Activated CD8-positive, alpha-beta memory T cell treated with anti-CD3 and anti-CD28 coated beads, Interleukin-2, amount 10 ng/mL, durations not matched to agents 7 days and 5 days (primary cell): ENCODE measurements at regions not wholly inside any gene's neighbourhood (a gene's known extent, or its start where the extent isn't known, plus 50 kb on each side); places are given as distances from the start of the nearest gene placed in this dataset.

Experiments used
- ATAC-seq: fragments of 150-1000 bp; cut with Tn5 transposase; one replicate; pipeline ENCODE4 v1.10.0; 2021; ENCODE audit warnings: moderate library complexity
- CTCF ChIA-PET: fragments of 350-600 bp; sonication (Branson Sonifier 250); formaldehyde crosslinking; loops from one replicate; lab custom pipeline; 2021; ENCODE audit warnings: antibody characterized with exemption; lab: Charles Lee
- DNase-seq: peaks from one replicate; pipeline ENCODE4 v3.0.0-alpha.2; 2020
- H3K27ac Mint-ChIP-seq: one replicate; pipeline ENCODE4 v1.8.0; 2021; ENCODE audit warnings: mild to moderate bottlenecking, mixed read lengths
- H3K27me3 Mint-ChIP-seq: one replicate; pipeline ENCODE4 v1.8.0; 2021; ENCODE audit warnings: mixed read lengths
- H3K36me3 Mint-ChIP-seq: one replicate; pipeline ENCODE4 v1.8.0; 2021; ENCODE audit warnings: mild to moderate bottlenecking, mixed read lengths
- H3K4me1 Mint-ChIP-seq: one replicate; pipeline ENCODE4 v1.8.0; 2021; ENCODE audit warnings: mixed read lengths
- H3K4me3 Mint-ChIP-seq: one replicate; pipeline ENCODE4 v1.8.0; 2021; ENCODE audit warnings: mild to moderate bottlenecking, moderate library complexity, mixed read lengths
- H3K9me3 Mint-ChIP-seq: one replicate; pipeline ENCODE4 v1.8.0; 2022; ENCODE audit warnings: low read depth, mixed read lengths

- H3K4me3 Mint-ChIP-seq = no peak overlapping the region
- CTCF ChIA-PET = interaction anchor here (0.7 kb wide), 1 partner anchor 11 kb away, joined by 3 read pairs; no protein-coding TSS in a partner anchor
- DNase-seq (no peak), ATAC-seq (no peak)
- no peak overlapping the region for H3K27ac Mint-ChIP-seq
- H3K9me3 Mint-ChIP-seq = no peaks in the 10 kb centered on the region
- no peaks in the 10 kb centered on the region for H3K27me3 Mint-ChIP-seq
- peaks cover 7% of the 10 kb centered on the region for H3K4me1 Mint-ChIP-seq
- H3K36me3 Mint-ChIP-seq = no peaks in the 10 kb centered on the region
Observed at GRCh38 chr7:115679976-115680375, 350.6 kb downstream of the TFEC start.

- no peaks in the 10 kb centered on the region for H3K27me3 Mint-ChIP-seq
- no peaks in the 10 kb centered on the region for H3K36me3 Mint-ChIP-seq
- DNase-seq (no peak), ATAC-seq (no peak)
- H3K27ac Mint-ChIP-seq = no peak overlapping the region
- H3K4me3 Mint-ChIP-seq = no peak overlapping the region
- H3K4me1 Mint-ChIP-seq = peaks cover 5% of the 10 kb centered on the region
- CTCF ChIA-PET = no interaction called here
- H3K9me3 Mint-ChIP-seq = no peaks in the 10 kb centered on the region
Observed at GRCh38 chr7:115679423-115679822, 351.1 kb downstream of the TFEC start.

DNA sequence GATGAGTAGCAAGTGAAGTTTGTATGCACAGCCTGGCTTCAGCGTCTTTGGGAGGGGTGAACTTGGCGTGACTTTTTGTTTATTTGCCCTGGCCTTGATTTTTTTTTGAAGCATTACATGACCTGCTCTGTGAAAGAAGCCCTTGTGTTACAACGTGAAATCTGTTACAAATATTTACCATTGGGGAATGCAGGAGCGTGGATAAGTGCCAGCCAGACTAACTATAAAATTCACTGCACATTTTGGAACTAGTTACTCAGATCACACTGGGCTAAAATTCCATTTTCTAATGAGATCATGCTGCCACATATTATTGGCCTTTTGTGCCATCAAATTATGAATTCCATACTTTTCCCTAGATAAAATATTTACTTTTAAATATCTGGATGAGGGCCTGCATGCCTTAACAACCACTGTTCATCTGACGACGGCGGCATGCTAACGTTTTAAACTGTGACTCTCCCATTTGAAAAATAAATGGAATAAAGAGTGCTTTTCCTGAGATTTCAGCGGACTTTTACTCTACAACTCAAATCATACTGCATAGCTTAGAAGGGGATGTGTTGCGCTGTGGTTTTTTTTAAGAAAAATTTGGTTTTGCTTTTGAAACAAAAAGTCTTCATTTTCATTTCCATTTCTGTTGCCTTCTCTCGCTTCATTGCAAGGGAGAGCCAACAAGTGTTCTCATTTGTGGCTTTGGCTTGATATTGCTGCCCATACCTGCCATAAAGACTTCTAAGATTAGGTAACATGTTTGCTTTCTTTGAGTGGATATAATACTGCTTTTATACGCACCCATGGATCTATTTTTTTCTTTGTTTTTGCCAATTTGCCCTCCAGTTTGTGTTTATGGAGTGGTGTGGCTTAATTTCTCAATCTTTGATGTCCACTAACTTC lies 352.2 kb downstream of the TFEC start:
- peaks cover 2% of the 10 kb centered on the region for H3K4me1 Mint-ChIP-seq
- no peaks in the 10 kb centered on the region for H3K27me3 Mint-ChIP-seq
- CTCF ChIA-PET = no interaction called here
- no peak overlapping the region for H3K27ac Mint-ChIP-seq
- no peaks in the 10 kb centered on the region for H3K36me3 Mint-ChIP-seq
- DNase-seq = no peak
- ATAC-seq = no peak
- H3K9me3 Mint-ChIP-seq = no peaks in the 10 kb centered on the region
- no peak overlapping the region for H3K4me3 Mint-ChIP-seq

- no peak overlapping the region for H3K27ac Mint-ChIP-seq
- no peaks in the 10 kb centered on the region for H3K4me1 Mint-ChIP-seq
- no peak overlapping the region for H3K4me3 Mint-ChIP-seq
- DNase-seq = no peak
- CTCF ChIA-PET = no interaction called here
- no peaks in the 10 kb centered on the region for H3K9me3 Mint-ChIP-seq
- H3K27me3 Mint-ChIP-seq = no peaks in the 10 kb centered on the region
- no peak for ATAC-seq
- no peaks in the 10 kb centered on the region for H3K36me3 Mint-ChIP-seq
Observed at GRCh38 chr7:115676707-115677106, 353.9 kb downstream of the TFEC start.

- CTCF ChIA-PET = no interaction called here
- Mint-ChIP-seq H3K27ac (no peak overlapping the region), H3K36me3 (no peaks in the 10 kb centered on the region), H3K27me3 (no peaks in the 10 kb centered on the region), H3K4me1 (no peaks in the 10 kb centered on the region), H3K4me3 (no peak overlapping the region), H3K9me3 (no peaks in the 10 kb centered on the region)
- ATAC-seq (no peak), DNase-seq (no peak)
Observed at GRCh38 chr7:115676080-115676479, 354.5 kb downstream of the TFEC start.

DNA sequence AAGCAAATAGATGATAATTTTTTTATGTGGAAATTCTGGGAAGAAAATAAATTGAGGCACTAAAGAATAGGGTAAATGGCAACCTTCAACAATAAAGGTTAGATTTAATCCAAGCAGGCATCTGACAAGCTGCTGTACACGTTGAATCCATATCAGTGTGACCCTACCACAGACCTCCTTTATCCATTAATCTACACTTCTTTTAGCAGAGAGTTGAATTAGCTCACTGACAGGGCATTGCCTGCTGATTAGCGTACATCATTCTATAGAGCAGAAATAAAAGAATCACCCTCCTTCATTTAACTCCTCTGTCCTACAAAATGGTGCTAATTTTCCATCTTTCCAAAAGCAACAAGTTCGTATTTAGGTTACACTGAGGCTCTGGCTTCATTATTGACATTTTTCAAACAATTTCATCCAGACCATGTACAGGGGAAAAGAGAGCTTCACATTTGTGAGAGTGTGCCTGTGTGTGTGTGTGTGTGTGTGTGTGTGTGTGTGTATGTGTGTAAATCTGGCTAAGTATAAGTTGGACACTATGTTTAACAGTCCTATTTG lies 356.0 kb downstream of the TFEC start:
- DNase-seq = no peak
- Mint-ChIP-seq H3K9me3 (no peaks in the 10 kb centered on the region), H3K27ac (no peak overlapping the region), H3K36me3 (no peaks in the 10 kb centered on the region), H3K27me3 (no peaks in the 10 kb centered on the region), H3K4me1 (no peaks in the 10 kb centered on the region), H3K4me3 (no peak overlapping the region)
- no peak for ATAC-seq
- CTCF ChIA-PET = interaction anchor here (1.8 kb wide), 1 partner anchor 25 kb away, joined by 3 read pairs; no protein-coding TSS in a partner anchor

DNA sequence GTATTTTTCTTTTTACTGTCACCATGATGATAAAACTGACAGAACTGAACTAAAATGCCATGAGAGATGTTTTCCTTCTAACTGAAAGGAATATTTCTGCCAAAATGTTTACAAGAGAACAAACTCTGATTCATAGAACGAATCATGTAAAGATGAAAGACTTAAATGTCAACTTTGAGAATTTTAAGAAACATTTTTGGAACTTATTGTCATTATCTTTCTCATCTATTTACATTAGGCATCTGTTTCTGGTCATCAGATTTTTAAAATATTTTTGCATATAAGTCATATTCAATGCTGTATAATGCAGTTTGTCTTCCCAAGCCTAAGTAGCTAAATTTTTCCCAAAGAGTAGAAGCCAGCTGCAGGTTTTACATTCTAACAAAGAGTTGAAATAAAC lies 358.5 kb downstream of the TFEC start:
- ATAC-seq = no peak
- DNase-seq = no peak
- CTCF ChIA-PET = no interaction called here
- no peaks in the 10 kb centered on the region for H3K4me1 Mint-ChIP-seq
- H3K27ac Mint-ChIP-seq = no peak overlapping the region
- no peak overlapping the region for H3K4me3 Mint-ChIP-seq
- no peaks in the 10 kb centered on the region for H3K27me3 Mint-ChIP-seq
- H3K36me3 Mint-ChIP-seq = no peaks in the 10 kb centered on the region
- H3K9me3 Mint-ChIP-seq = no peaks in the 10 kb centered on the region

DNA sequence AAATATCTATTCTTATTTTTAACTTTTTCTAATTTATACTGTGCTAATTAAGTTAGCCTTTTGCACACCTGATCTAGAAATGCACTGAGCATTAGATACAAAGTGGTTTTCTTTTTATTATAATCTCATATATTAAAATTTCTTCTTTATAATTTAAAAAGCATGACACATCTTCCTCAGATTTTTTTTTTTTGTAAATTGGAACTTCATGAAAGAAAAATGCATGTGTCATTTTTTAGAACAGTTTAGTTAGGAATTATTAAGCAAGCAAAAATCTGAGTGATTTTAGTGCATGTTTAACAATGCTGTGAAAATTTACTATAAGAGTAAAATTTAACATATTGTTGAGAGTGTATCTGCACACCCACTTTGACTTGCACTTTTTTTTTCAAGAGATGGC lies 367.9 kb downstream of the TFEC start:
- CTCF ChIA-PET = no interaction called here
- DNase-seq (no peak), ATAC-seq (no peak)
- Mint-ChIP-seq H3K27me3 (no peaks in the 10 kb centered on the region), H3K9me3 (no peaks in the 10 kb centered on the region), H3K27ac (no peak overlapping the region), H3K36me3 (no peaks in the 10 kb centered on the region), H3K4me1 (no peaks in the 10 kb centered on the region), H3K4me3 (no peak overlapping the region)

DNA sequence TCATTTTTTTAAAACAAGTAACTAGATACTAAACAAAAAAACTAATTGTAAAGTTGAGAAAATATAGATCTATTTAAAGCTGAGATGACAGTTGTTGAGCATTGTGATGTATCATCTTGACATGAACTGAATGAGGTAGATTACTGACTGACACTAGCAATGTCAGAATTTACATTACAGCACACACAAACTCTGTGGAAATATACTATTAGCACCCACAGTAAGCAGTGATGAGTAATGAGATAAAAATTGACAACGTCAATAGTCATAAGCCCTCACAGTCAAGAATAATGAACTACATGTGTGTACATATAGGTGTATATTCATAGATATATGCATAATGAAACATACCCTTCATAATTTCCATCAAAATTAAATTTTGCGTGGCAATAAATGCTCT lies 368.4 kb downstream of the TFEC start:
- CTCF ChIA-PET = no interaction called here
- Mint-ChIP-seq H3K27me3 (no peaks in the 10 kb centered on the region), H3K36me3 (no peaks in the 10 kb centered on the region), H3K9me3 (no peaks in the 10 kb centered on the region), H3K27ac (no peak overlapping the region), H3K4me1 (no peaks in the 10 kb centered on the region), H3K4me3 (no peak overlapping the region)
- no peak for DNase-seq
- no peak for ATAC-seq

GRCh38 chr7:115658223-115658622 lies 372.3 kb downstream of the TFEC start:
- CTCF ChIA-PET = no interaction called here
- H3K27me3 Mint-ChIP-seq = no peaks in the 10 kb centered on the region
- H3K27ac Mint-ChIP-seq = no peak overlapping the region
- no peaks in the 10 kb centered on the region for H3K9me3 Mint-ChIP-seq
- H3K36me3 Mint-ChIP-seq = no peaks in the 10 kb centered on the region
- no peak overlapping the region for H3K4me3 Mint-ChIP-seq
- H3K4me1 Mint-ChIP-seq = no peaks in the 10 kb centered on the region
- DNase-seq (no peak), ATAC-seq (no peak)

GRCh38 chr7:115654384-115655214 lies 376.0 kb downstream of the TFEC start:
- Mint-ChIP-seq H3K4me1 (no peaks in the 10 kb centered on the region), H3K27me3 (no peaks in the 10 kb centered on the region), H3K36me3 (no peaks in the 10 kb centered on the region), H3K9me3 (no peaks in the 10 kb centered on the region), H3K27ac (no peak overlapping the region), H3K4me3 (no peak overlapping the region)
- no peak for DNase-seq
- ATAC-seq = no peak
- CTCF ChIA-PET = no interaction called here

- H3K27ac Mint-ChIP-seq = no peak overlapping the region
- CTCF ChIA-PET = interaction anchor here (1.2 kb wide), 1 partner anchor 24 kb away, joined by 3 read pairs; no protein-coding TSS in a partner anchor
- no peak for ATAC-seq
- H3K36me3 Mint-ChIP-seq = no peaks in the 10 kb centered on the region
- no peak overlapping the region for H3K4me3 Mint-ChIP-seq
- H3K4me1 Mint-ChIP-seq = no peaks in the 10 kb centered on the region
- H3K9me3 Mint-ChIP-seq = no peaks in the 10 kb centered on the region
- no peak for DNase-seq
- H3K27me3 Mint-ChIP-seq = no peaks in the 10 kb centered on the region
Observed at GRCh38 chr7:115649429-115649828, 381.1 kb downstream of the TFEC start.

DNA sequence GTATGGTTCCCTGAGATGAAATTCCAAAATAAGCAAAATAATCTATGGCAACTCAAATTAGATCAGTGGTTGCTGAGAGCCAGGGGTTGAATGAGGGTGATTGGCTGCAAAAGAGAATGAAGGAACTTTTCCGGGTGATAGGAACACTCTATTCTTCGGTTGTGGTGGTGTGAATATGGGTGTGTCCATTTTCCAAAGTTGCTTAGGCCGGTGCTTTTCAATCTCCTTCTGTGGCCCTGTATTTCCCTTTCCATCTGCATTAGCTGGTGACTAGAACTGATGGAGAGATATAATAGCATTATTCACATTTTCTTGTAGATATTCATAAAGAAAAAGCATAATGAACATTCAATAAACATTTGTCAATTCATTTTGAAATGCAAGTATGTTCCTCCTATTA lies 382.9 kb downstream of the TFEC start:
- Mint-ChIP-seq H3K27ac (no peak overlapping the region), H3K4me1 (no peaks in the 10 kb centered on the region), H3K27me3 (no peaks in the 10 kb centered on the region), H3K36me3 (no peaks in the 10 kb centered on the region), H3K4me3 (no peak overlapping the region), H3K9me3 (no peaks in the 10 kb centered on the region)
- ATAC-seq (no peak), DNase-seq (no peak)
- CTCF ChIA-PET = no interaction called here
